IMR-90 (cell line): ENCODE measurements at regions not wholly inside any gene's neighbourhood (a gene's known extent, or its start where the extent isn't known, plus 50 kb on each side); places are given as distances from the start of the nearest gene placed in this dataset.

Experiments used
- ATAC-seq: fragments of 200-7000 bp; cut with Tn5 transposase; 2 replicates; pipeline ENCODE4 v1.9.1; 2020; ENCODE audit warnings: low read depth, mild to moderate bottlenecking, moderate library complexity
- BruUV-seq: library from RNA; stranded (reverse); fragments of 400-500 nt; replicated peaks from 2 replicates; lab custom pipeline; 2021; lab: Mats Ljungman, UMichigan
- CTCF ChIA-PET: fragments of 300-600 bp; formaldehyde crosslinking; extraction: SDS; loops from one replicate; lab custom pipeline; 2021; ENCODE audit warnings: antibody characterized with exemption; lab: Yijun Ruan, JAX
- POLR2A ChIA-PET: fragments of 300-600 bp; sonication (Branson Sonifier 250); formaldehyde crosslinking; loops from one replicate; lab custom pipeline; 2022; ENCODE audit warnings: antibody characterized with exemption; ENCODE audit not compliant: unreplicated experiment; lab: Charles Lee
- DNase-seq: peaks from one replicate; pipeline ENCODE4 v3.0.0; 2013
- H2AFZ ChIP-seq: replicated peaks from 2 replicates; pipeline ENCODE3; 2013; ENCODE audit warnings: low read length, mild to moderate bottlenecking; ENCODE audit not compliant: poor library complexity
- H2AK5ac ChIP-seq: 2 replicates; pipeline ENCODE4 v1.6.1; 2013; ENCODE audit warnings: low read depth, low read length, inconsistent platforms
- H2AK9ac ChIP-seq: replicated peaks from 2 replicates; pipeline ENCODE3; 2013; ENCODE audit warnings: mild to moderate bottlenecking, low read depth, low read length, moderate library complexity; ENCODE audit not compliant: poor library complexity
- H2BK120ac ChIP-seq: 2 replicates; pipeline ENCODE4 v1.6.1; 2013; ENCODE audit warnings: low read depth, low read length, inconsistent platforms
- H2BK15ac ChIP-seq: 3 replicates; pipeline ENCODE4 v1.6.1; 2013; ENCODE audit warnings: low read depth, low read length, inconsistent platforms
- H2BK20ac ChIP-seq: 2 replicates; pipeline ENCODE4 v1.6.1; 2013; ENCODE audit warnings: low read depth, mild to moderate bottlenecking, inconsistent platforms, low read length, moderate library complexity
- H2BK5ac ChIP-seq: 2 replicates; pipeline ENCODE4 v1.6.1; 2013; ENCODE audit warnings: mild to moderate bottlenecking, low read depth, low read length, inconsistent platforms; ENCODE audit not compliant: poor library complexity, severe bottlenecking
- H3K14ac ChIP-seq: replicated peaks from 2 replicates; pipeline ENCODE4 v1.6.1; 2013; ENCODE audit warnings: low read depth, low read length, inconsistent platforms
- H3K18ac ChIP-seq: 2 replicates; pipeline ENCODE4 v1.6.1; 2013; ENCODE audit warnings: low read depth, low read length, control low read depth
- H3K23ac ChIP-seq: 2 replicates; pipeline ENCODE4 v1.6.1; 2013; ENCODE audit warnings: low read depth, low read length, inconsistent platforms
- H3K27ac ChIP-seq: 2 replicates; pipeline ENCODE4 v1.5.1; 2013; ENCODE audit warnings: mild to moderate bottlenecking, control low read depth, low read length; ENCODE audit not compliant: insufficient read depth
- H3K27me3 ChIP-seq: 2 replicates; pipeline ENCODE4 v1.6.1; 2013; ENCODE audit warnings: low read length; ENCODE audit not compliant: control insufficient read depth, insufficient read depth
- H3K36me3 ChIP-seq: 2 replicates; pipeline ENCODE4 v1.6.1; 2013; ENCODE audit warnings: low read length, mixed read lengths; ENCODE audit not compliant: control insufficient read depth, insufficient read depth
- H3K4ac ChIP-seq: 2 replicates; pipeline ENCODE4 v1.6.1; 2013; ENCODE audit warnings: low read depth, low read length, inconsistent platforms
- H3K4me1 ChIP-seq: 2 replicates; pipeline ENCODE4 v1.6.1; 2013; ENCODE audit warnings: low read length, mixed read lengths; ENCODE audit not compliant: control insufficient read depth, insufficient read depth
- H3K4me2 ChIP-seq: 2 replicates; pipeline ENCODE4 v1.6.1; 2013; ENCODE audit warnings: low read depth, mild to moderate bottlenecking, control low read depth, low read length, moderate library complexity
- H3K4me3 ChIP-seq: 2 replicates; pipeline ENCODE4 v1.5.1; 2013; ENCODE audit warnings: low read depth, mild to moderate bottlenecking, control low read depth, low read length, moderate library complexity; ENCODE audit not compliant: insufficient read depth
- H3K56ac ChIP-seq: 2 replicates; pipeline ENCODE4 v1.6.1; 2013; ENCODE audit warnings: low read length, inconsistent platforms; ENCODE audit not compliant: insufficient read depth; ENCODE audit errors: extremely low read depth
- H3K79me1 ChIP-seq, 2 experiments: 2 replicates each; pipeline ENCODE4 v1.6.1; 2013; ENCODE audit warnings: low read length in 2 of 2, inconsistent platforms in 1 of 2, low read depth in 1 of 2
- H3K9ac ChIP-seq: 2 replicates; pipeline ENCODE4 v1.6.1; 2013; ENCODE audit warnings: low read depth, low read length, control low read depth
- H3K9me1 ChIP-seq: 2 replicates; pipeline ENCODE4 v1.6.1; 2013; ENCODE audit warnings: low read length, inconsistent platforms; ENCODE audit not compliant: insufficient read depth
- H3K9me3 ChIP-seq: 2 replicates; pipeline ENCODE4 v1.6.1; 2013; ENCODE audit warnings: low read length; ENCODE audit not compliant: control insufficient read depth, insufficient read depth
- H4K20me1 ChIP-seq: 2 replicates; pipeline ENCODE4 v1.6.1; 2013; ENCODE audit warnings: low read length, inconsistent platforms; ENCODE audit not compliant: insufficient read depth
- H4K5ac ChIP-seq: 2 replicates; pipeline ENCODE4 v1.6.1; 2013; ENCODE audit warnings: mild to moderate bottlenecking, low read depth, low read length, control low read depth
- H4K8ac ChIP-seq, 2 experiments: 2 replicates each; pipeline ENCODE4 v1.6.1; 2013; ENCODE audit warnings: low read depth in 2 of 2, low read length in 2 of 2, control low read depth in 1 of 2, inconsistent platforms in 1 of 2
- H4K91ac ChIP-seq: 2 replicates; pipeline ENCODE4 v1.6.1; 2013; ENCODE audit warnings: low read depth, low read length, inconsistent platforms; ENCODE audit not compliant: insufficient read depth
- BHLHE40 ChIP-seq: fragments of 150-350 bp; IDR thresholded peaks from 2 replicates; pipeline ENCODE4 v1.6.1; 2016; ENCODE audit warnings: mild to moderate bottlenecking, low read depth, low read length
- CEBPB ChIP-seq: IDR thresholded peaks from 2 replicates; pipeline ENCODE4 v1.6.1; 2012; ENCODE audit warnings: low read depth, low read length, improper control_type of control experiment
- CHD1 ChIP-seq: IDR thresholded peaks from 2 replicates; pipeline ENCODE4 v1.6.1; 2012; ENCODE audit warnings: low read depth, low read length, improper control_type of control experiment
- CTCF ChIP-seq: conservative IDR thresholded peaks from 2 replicates; pipeline ENCODE4 v1.5.1; 2012; ENCODE audit warnings: mild to moderate bottlenecking, low read depth, low read length, improper control_type of control experiment
- ELK1 ChIP-seq: fragments of 150-350 bp; IDR thresholded peaks from 2 replicates; pipeline ENCODE4 v1.6.1; 2016; ENCODE audit warnings: low read depth, mild to moderate bottlenecking, low read length, moderate library complexity, borderline replicate concordance
- FOS ChIP-seq: fragments of 150-350 bp; IDR thresholded peaks from 2 replicates; pipeline ENCODE4 v1.6.1; 2016; ENCODE audit warnings: low read depth, low read length
- MAFK ChIP-seq: IDR thresholded peaks from 2 replicates; pipeline ENCODE4 v1.6.1; 2012; ENCODE audit warnings: low read depth, low read length, improper control_type of control experiment
- MAZ ChIP-seq: IDR thresholded peaks from 2 replicates; pipeline ENCODE4 v1.6.1; 2012; ENCODE audit warnings: low read depth, mild to moderate bottlenecking, low read length, improper control_type of control experiment, moderate library complexity, borderline replicate concordance
- MXI1 ChIP-seq: IDR thresholded peaks from 2 replicates; pipeline ENCODE4 v1.6.1; 2012; ENCODE audit warnings: low read depth, mild to moderate bottlenecking, low read length, moderate library complexity, borderline replicate concordance
- NFE2L2 ChIP-seq: fragments of 150-350 bp; IDR thresholded peaks from 2 replicates; pipeline ENCODE4 v1.6.1; 2016; ENCODE audit warnings: low read depth, mild to moderate bottlenecking, low read length
- POLR2A ChIP-seq: IDR thresholded peaks from 2 replicates; pipeline ENCODE4 v1.6.1; 2012; ENCODE audit warnings: mild to moderate bottlenecking, low read depth, low read length
- RAD21 ChIP-seq: IDR thresholded peaks from 2 replicates; pipeline ENCODE4 v1.6.1; 2012; ENCODE audit warnings: low read length, improper control_type of control experiment
- RCOR1 ChIP-seq: IDR thresholded peaks from 2 replicates; pipeline ENCODE4 v1.6.1; 2012; ENCODE audit warnings: mild to moderate bottlenecking, low read length, improper control_type of control experiment; ENCODE audit not compliant: insufficient replicate concordance
- RFX5 ChIP-seq: IDR thresholded peaks from 2 replicates; pipeline ENCODE4 v1.8.0; 2012; ENCODE audit warnings: low read depth, mild to moderate bottlenecking, low read length, moderate library complexity
- SMC3 ChIP-seq: fragments of 150-350 bp; IDR thresholded peaks from 2 replicates; pipeline ENCODE4 v1.6.1; 2016; ENCODE audit warnings: low read depth, mild to moderate bottlenecking, antibody characterized with exemption, low read length, moderate library complexity
- WGBS, 2 experiments: methylation state at CpG; one replicate each; pipeline versions ENCODE4 v1.1.5 to v1.1.7; 2013; ENCODE audit warnings: missing lambda C conversion rate in 2 of 2; ENCODE audit not compliant: insufficient read length in 1 of 2; ENCODE audit errors: extremely low coverage in 2 of 2; 5-methylcytosine and 5-hydroxymethylcytosine counted together
- dilution Hi-C: fragments of 300-500 bp; cut with HindIII; formaldehyde crosslinking; loops from one replicate; pipeline ENCODE4 v1.14.3; 2018; ENCODE audit warnings: low sequenced_read_pairs; ENCODE audit not compliant: unreplicated experiment
- in situ Hi-C: fragments of 300-500 bp; cut with MboI; formaldehyde crosslinking; loops from 3 replicates; pipeline ENCODE4 v1.14.3; 2019; ENCODE audit warnings: low sequenced_read_pairs, inconsistent platforms, mixed read lengths
- intact Hi-C: fragments of 100-400 bp; cut with micrococcal nuclease; formaldehyde crosslinking; loops from 2 replicates; pipeline ENCODE4 v1.10.0; 2022
- TF ChIP-seq, protein P1 (sequence below): fragments of 150-350 bp; IDR thresholded peaks from 2 replicates; pipeline ENCODE4 v1.6.1; 2017; ENCODE audit warnings: mild to moderate bottlenecking, antibody characterized with exemption, low read length, low read depth

DNA sequence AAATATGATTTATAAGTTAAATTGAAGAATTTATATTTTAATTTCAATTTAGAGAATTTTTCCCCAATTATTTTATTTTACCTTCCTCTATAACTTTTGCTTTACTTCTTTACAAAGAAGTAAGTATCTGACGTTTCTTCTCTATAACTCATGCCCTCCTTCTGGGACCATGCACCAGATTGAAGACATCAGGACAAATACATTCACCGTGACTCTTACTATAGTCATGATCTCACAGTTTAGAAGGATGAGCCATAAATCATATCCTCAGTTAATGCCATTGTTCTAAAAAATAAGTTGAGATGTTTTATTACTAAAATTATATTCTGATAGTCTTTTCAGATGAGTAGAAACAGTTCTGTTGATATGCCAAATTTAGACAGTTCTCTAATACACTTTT is 279.3 kb downstream of the TMX3 start:
- in situ Hi-C loops, result no loop called here
- Histone ChIP-seq H4K5ac (no peak overlapping the region), H4K91ac (no peak overlapping the region), H3K14ac (no peak overlapping the region), H2AK5ac (no peak overlapping the region), H3K56ac (no peak overlapping the region), H2BK120ac (peak overlapping the region; percentile 59; the same call in 1 of the 2 replicates), H3K79me1 (no peaks in the 10 kb centered on the region), H3K4ac (no peak overlapping the region), H3K36me3 (no peaks in the 10 kb centered on the region), H4K20me1 (no peaks in the 10 kb centered on the region), H3K27me3 (no peaks in the 10 kb centered on the region), H3K9ac (no peak overlapping the region), H2BK15ac (no peak overlapping the region), H4K8ac (no peak overlapping the region), H3K9me3 (peaks cover 1% of the 10 kb centered on the region; the same call in 1 of the 2 replicates), H2BK20ac (peak overlapping the region; percentile 77; the same call in 1 of the 2 replicates), H3K23ac (no peak overlapping the region), H3K4me2 (no peak overlapping the region), H2BK5ac (peak overlapping the region; percentile 64), H2AK9ac (no peak overlapping the region), H3K4me1 (peaks cover 7% of the 10 kb centered on the region), H3K4me3 (no peak overlapping the region), H3K18ac (peak overlapping the region; percentile 69; the same call in 1 of the 2 replicates), H2AFZ (no peak overlapping the region), H3K27ac (no peak overlapping the region), H3K9me1 (peaks cover 3% of the 10 kb centered on the region; the same call in 1 of the 2 replicates)
- POLR2A ChIA-PET, result no interaction called here
- CTCF ChIA-PET, result no interaction called here
- intact Hi-C loops, result no loop called here
- no TSS peak for BruUV-seq
- dilution Hi-C loops, result no loop called here
- DNase-seq (no peak), ATAC-seq (no peak)
- no peak for TF ChIP-seq POLR2A
- no peak for TF ChIP-seq RFX5
- no peak for TF ChIP-seq NFE2L2
- no peak for TF ChIP-seq FOS
- TF ChIP-seq SMC3, result no peak
- no peak for TF ChIP-seq MAFK
- no peak for TF ChIP-seq BHLHE40
- TF ChIP-seq ELK1, result no peak
- no peak for TF ChIP-seq CTCF
- TF ChIP-seq RCOR1, result no peak
- no peak for TF ChIP-seq MXI1
- TF ChIP-seq CHD1, result no peak
- TF ChIP-seq, protein P1, sequence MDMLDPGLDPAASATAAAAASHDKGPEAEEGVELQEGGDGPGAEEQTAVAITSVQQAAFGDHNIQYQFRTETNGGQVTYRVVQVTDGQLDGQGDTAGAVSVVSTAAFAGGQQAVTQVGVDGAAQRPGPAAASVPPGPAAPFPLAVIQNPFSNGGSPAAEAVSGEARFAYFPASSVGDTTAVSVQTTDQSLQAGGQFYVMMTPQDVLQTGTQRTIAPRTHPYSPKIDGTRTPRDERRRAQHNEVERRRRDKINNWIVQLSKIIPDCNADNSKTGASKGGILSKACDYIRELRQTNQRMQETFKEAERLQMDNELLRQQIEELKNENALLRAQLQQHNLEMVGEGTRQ, result no peak
- TF ChIP-seq CEBPB, result no peak
- TF ChIP-seq RAD21, result no peak
- TF ChIP-seq MAZ, result no peak
- no CpG with 5 or more reads among the region's 2 CpGs for WGBS, 2 experiments
